K562 (cell line): ENCODE measurements at regions not wholly inside any gene's neighbourhood (a gene's known extent, or its start where the extent isn't known, plus 50 kb on each side); places are given as distances from the start of the nearest gene placed in this dataset.

Experiments
- ASH1L ChIP-seq: fragments of 450-650 bp; IDR thresholded peaks from 2 replicates; pipeline ENCODE4 v1.6.1; 2018; ENCODE audit warnings: borderline replicate concordance, mild to moderate bottlenecking, low read depth; ENCODE audit not compliant: partially characterized antibody
- BCL6 ChIP-seq: fragments of 250-450 bp; sonication (Bioruptor Pico); IDR thresholded peaks from 2 replicates; pipeline ENCODE4 v1.4.0; 2020
- BHLHE40 ChIP-seq: IDR thresholded peaks from 2 replicates; pipeline ENCODE4 v1.6.1; 2011; ENCODE audit warnings: low read length, improper control_type of control experiment
- DPF2 ChIP-seq: fragments of 450-650 bp; IDR thresholded peaks from 2 replicates; pipeline ENCODE4 v1.6.1; 2016
- E2F1 ChIP-seq: sonication (generic); formaldehyde crosslinking; IDR thresholded peaks from 2 replicates; pipeline ENCODE4 v1.8.1; 2023; ENCODE audit warnings: mild to moderate bottlenecking, missing genetic modification reagents, moderate library complexity
- JUN ChIP-seq, 2 experiments: sonication (generic) in 1 of 2; formaldehyde crosslinking in 1 of 2; IDR thresholded peaks; 2 replicates each; pipeline versions ENCODE4 v1.6.1 to v1.8.0; 2012 to 2022; ENCODE audit warnings: borderline replicate concordance in 2 of 2, mild to moderate bottlenecking in 2 of 2, improper control_type of control experiment in 1 of 2, low read depth in 1 of 2, low read length in 1 of 2, missing genetic modification reagents in 1 of 2
- KDM1A ChIP-seq, 2 experiments: fragments of 450-650 bp; IDR thresholded peaks; 2 replicates each; pipeline ENCODE4 v1.6.1; 2016; ENCODE audit warnings: mild to moderate bottlenecking in 2 of 2
- KLF1 ChIP-seq: fragments of 450-650 bp; IDR thresholded peaks from 2 replicates; pipeline ENCODE4 v1.6.1; 2016; ENCODE audit warnings: missing genetic modification characterization, missing compliant biosample characterization
- MEF2A ChIP-seq: IDR thresholded peaks from 2 replicates; pipeline ENCODE4 v1.6.1; 2011; ENCODE audit warnings: low read depth, mild to moderate bottlenecking, low read length, moderate library complexity; ENCODE audit not compliant: control insufficient read depth
- MXI1 ChIP-seq: IDR thresholded peaks from 2 replicates; pipeline ENCODE4 v1.6.1; 2011; ENCODE audit warnings: low read depth, mild to moderate bottlenecking, improper control_type of control experiment, low read length
- PRMT5 ChIP-seq: sonication (generic); formaldehyde crosslinking; IDR thresholded peaks from 2 replicates; pipeline ENCODE4 v1.5.0; 2020; ENCODE audit warnings: missing genetic modification reagents
- RBM14 ChIP-seq: fragments of 200-400 bp; formaldehyde crosslinking; IDR thresholded peaks from 2 replicates; pipeline ENCODE4 v1.6.1; 2018; ENCODE audit warnings: low read depth, mild to moderate bottlenecking, low read length, moderate library complexity, borderline replicate concordance; ENCODE audit not compliant: insufficient read depth
- RNF2 ChIP-seq: sonication (generic); IDR thresholded peaks from 2 replicates; pipeline ENCODE4 v1.6.1; 2016
- RREB1 ChIP-seq: fragments of 250-450 bp; sonication (Bioruptor Pico); IDR thresholded peaks from 2 replicates; pipeline ENCODE4 v1.4.0; 2020
- SIN3A ChIP-seq, 2 experiments: fragments of 150-350 bp in 1 of 2; IDR thresholded peaks; 2 replicates each; pipeline ENCODE4 v1.6.1; 2011 to 2016; ENCODE audit warnings: borderline replicate concordance in 2 of 2, low read depth in 2 of 2, low read length in 2 of 2, mild to moderate bottlenecking in 2 of 2, moderate library complexity in 2 of 2; ENCODE audit not compliant: control insufficient read depth in 1 of 2
- SRSF7 ChIP-seq: fragments of 200-400 bp; formaldehyde crosslinking; optimal IDR thresholded peaks from 2 replicates; pipeline ENCODE3; 2017; ENCODE audit warnings: mild to moderate bottlenecking, low read depth, low read length
- USF1 ChIP-seq: sonication (generic); formaldehyde crosslinking; IDR thresholded peaks from 2 replicates; pipeline ENCODE4 v1.9.0; 2022; ENCODE audit warnings: mild to moderate bottlenecking, missing genetic modification reagents
- TF ChIP-seq, protein P1 (sequence below): fragments of 450-650 bp; formaldehyde crosslinking; IDR thresholded peaks from 2 replicates; pipeline ENCODE4 v1.4.0; 2022; ENCODE audit warnings: missing genetic modification characterization

DNA sequence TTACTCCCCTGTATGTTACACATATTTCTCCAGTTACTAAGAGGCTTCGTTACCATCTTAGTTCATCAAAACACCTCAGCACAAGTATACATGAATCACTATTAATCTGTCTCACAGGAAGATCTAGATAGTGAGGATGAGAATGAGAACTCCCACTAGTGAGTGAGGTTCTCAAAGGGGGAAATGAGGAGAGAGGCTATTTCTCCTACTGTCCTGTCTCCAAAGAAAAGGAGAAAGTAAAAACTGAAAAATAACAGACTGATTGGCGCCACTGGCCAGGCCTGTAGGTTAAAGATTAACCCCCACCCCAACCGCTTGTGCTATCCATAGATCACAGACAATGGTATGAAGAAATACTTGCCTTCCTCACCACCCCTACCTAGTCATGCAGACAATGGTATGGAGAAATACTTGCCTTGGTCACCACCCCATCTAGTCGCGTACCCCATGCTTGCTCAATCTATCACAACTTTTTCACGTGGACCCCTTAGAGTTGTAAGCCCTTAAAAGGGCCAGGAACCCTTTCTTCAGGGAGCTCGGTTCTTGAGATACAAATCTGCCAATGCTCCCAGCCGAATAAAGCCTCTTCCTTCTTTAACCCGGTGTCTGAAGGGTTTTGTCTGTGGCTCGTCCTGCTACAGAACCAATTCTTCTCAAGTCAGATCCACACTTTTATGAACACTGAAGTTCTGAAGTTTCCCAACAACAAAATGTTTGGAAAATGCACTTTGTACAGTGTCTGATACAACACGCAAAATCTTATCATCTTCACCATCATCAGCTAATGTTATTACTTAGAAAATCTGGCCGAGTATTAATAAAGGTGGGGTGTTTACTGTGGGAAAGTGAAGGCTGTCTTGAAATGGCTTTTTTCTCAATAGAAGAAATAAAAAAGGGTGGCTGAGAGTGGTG is 598.1 kb downstream of the UQCRFS1 start (continued):
- no peak for TF ChIP-seq RREB1 (CRISPR knock-in tag)
- TF ChIP-seq KLF1: no peak
- no peak for TF ChIP-seq SIN3A (IDR thresholded peaks at IDR 0.05; ENCODE audit: borderline replicate concordance in 2 of 2, control insufficient read depth in 1 of 2, low read depth in 2 of 2, low read length in 2 of 2)
- TF ChIP-seq MEF2A: no peak
- no peak for TF ChIP-seq ASH1L
- TF ChIP-seq MXI1: no peak
- TF ChIP-seq JUN (IDR thresholded peaks at IDR 0.05; ENCODE audit: borderline replicate concordance, low read depth, low read length): peak; percentile 68; the same call in 1 of the 2 replicates
- no peak for TF ChIP-seq JUN (CRISPR knock-in tag; IDR thresholded peaks at IDR 0.05; ENCODE audit: borderline replicate concordance)
- TF ChIP-seq, protein P1, sequence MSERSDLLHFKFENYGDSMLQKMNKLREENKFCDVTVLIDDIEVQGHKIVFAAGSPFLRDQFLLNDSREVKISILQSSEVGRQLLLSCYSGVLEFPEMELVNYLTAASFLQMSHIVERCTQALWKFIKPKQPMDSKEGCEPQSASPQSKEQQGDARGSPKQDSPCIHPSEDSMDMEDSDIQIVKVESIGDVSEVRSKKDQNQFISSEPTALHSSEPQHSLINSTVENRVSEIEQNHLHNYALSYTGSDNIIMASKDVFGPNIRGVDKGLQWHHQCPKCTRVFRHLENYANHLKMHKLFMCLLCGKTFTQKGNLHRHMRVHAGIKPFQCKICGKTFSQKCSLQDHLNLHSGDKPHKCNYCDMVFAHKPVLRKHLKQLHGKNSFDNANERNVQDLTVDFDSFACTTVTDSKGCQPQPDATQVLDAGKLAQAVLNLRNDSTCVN (CRISPR knock-in tag): 0 out of 2 replicates have a peak, but pooled peaks have one; percentile 32
- no peak for TF ChIP-seq USF1 (CRISPR knock-in tag)
- TF ChIP-seq PRMT5 (CRISPR knock-in tag): no peak
- peak; percentile 41; the same call in 1 of the 2 replicates for TF ChIP-seq RNF2
- TF ChIP-seq E2F1 (CRISPR knock-in tag): no peak
- peak in 1 of 2 experiments; percentile 33; a peak in 1 of 4 replicates for TF ChIP-seq KDM1A (IDR thresholded peaks at IDR 0.05)
- peak; percentile 37; the same call in 1 of the 2 replicates for TF ChIP-seq DPF2
- TF ChIP-seq BHLHE40: no peak
- TF ChIP-seq SRSF7: no peak
- TF ChIP-seq BCL6 (CRISPR knock-in tag): no peak
- TF ChIP-seq RBM14: no peak
